H9 (cell line): ENCODE measurements at regions not wholly inside any gene's neighbourhood (a gene's known extent, or its start where the extent isn't known, plus 50 kb on each side); places are given as distances from the start of the nearest gene placed in this dataset.

ENCODE experiments used
- DNase-seq: peaks from one replicate; pipeline ENCODE4 v3.0.0-alpha.2; 2017
- H2AFZ ChIP-seq: one replicate; pipeline ENCODE4 v1.6.1; 2013; ENCODE audit warnings: mild to moderate bottlenecking, low read length, control low read depth, moderate library complexity
- H2AK5ac ChIP-seq: 2 replicates; pipeline ENCODE4 v1.6.1; 2013; ENCODE audit warnings: low read length, control low read depth, mixed read lengths; ENCODE audit not compliant: insufficient read length
- H2BK120ac ChIP-seq: one replicate; pipeline ENCODE4 v1.6.1; 2013; ENCODE audit warnings: low read depth, mild to moderate bottlenecking, low read length, control low read depth, inconsistent platforms; ENCODE audit not compliant: poor library complexity, severe bottlenecking
- H2BK12ac ChIP-seq: 2 replicates; pipeline ENCODE4 v1.6.1; 2013; ENCODE audit warnings: low read length, control low read depth, mixed read lengths, low read depth; ENCODE audit not compliant: insufficient read length
- H2BK15ac ChIP-seq: 2 replicates; pipeline ENCODE4 v1.6.1; 2013; ENCODE audit warnings: low read depth, low read length, control low read depth
- H2BK20ac ChIP-seq: one replicate; pipeline ENCODE4 v1.6.1; 2013; ENCODE audit warnings: low read depth, mild to moderate bottlenecking, low read length, control low read depth, inconsistent platforms; ENCODE audit not compliant: poor library complexity, severe bottlenecking
- H2BK5ac ChIP-seq: 2 replicates; pipeline ENCODE4 v1.6.1; 2013; ENCODE audit warnings: low read length, control low read depth, mixed read lengths; ENCODE audit not compliant: insufficient read length
- H3K14ac ChIP-seq: 2 replicates; pipeline ENCODE4 v1.6.1; 2013; ENCODE audit warnings: low read length, control low read depth; ENCODE audit not compliant: insufficient read depth
- H3K18ac ChIP-seq: 2 replicates; pipeline ENCODE4 v1.6.1; 2013; ENCODE audit warnings: low read depth, mild to moderate bottlenecking, mixed read lengths, low read length, control low read depth; ENCODE audit not compliant: insufficient read length
- H3K23ac ChIP-seq: 2 replicates; pipeline ENCODE4 v1.6.1; 2013; ENCODE audit warnings: low read length, control low read depth, mixed read lengths, low read depth; ENCODE audit not compliant: insufficient read length
- H3K23me2 ChIP-seq: 2 replicates; pipeline ENCODE4 v1.6.1; 2013; ENCODE audit warnings: low read depth, mild to moderate bottlenecking, mixed read lengths, low read length, control low read depth; ENCODE audit not compliant: insufficient read length, poor library complexity, severe bottlenecking
- H3K27ac ChIP-seq: 2 replicates; pipeline ENCODE4 v1.5.1; 2013; ENCODE audit warnings: low read length, control low read depth, mixed read lengths, low read depth; ENCODE audit not compliant: insufficient read length
- H3K27me3 ChIP-seq: 2 replicates; pipeline ENCODE4 v1.6.1; 2013; ENCODE audit warnings: low read length, control low read depth, inconsistent platforms; ENCODE audit not compliant: insufficient read depth
- H3K4ac ChIP-seq: 2 replicates; pipeline ENCODE4 v1.6.1; 2013; ENCODE audit warnings: low read depth, mild to moderate bottlenecking, control low read depth, inconsistent platforms, low read length, moderate library complexity
- H3K4me1 ChIP-seq: 2 replicates; pipeline ENCODE4 v1.6.1; 2013; ENCODE audit warnings: low read length, control low read depth, inconsistent platforms; ENCODE audit not compliant: insufficient read depth
- H3K4me2 ChIP-seq: 2 replicates; pipeline ENCODE4 v1.6.1; 2013; ENCODE audit warnings: low read length, control low read depth, mixed read lengths; ENCODE audit not compliant: insufficient read length, insufficient read depth
- H3K56ac ChIP-seq: 2 replicates; pipeline ENCODE4 v1.6.1; 2013; ENCODE audit warnings: low read depth, mild to moderate bottlenecking, mixed read lengths, low read length, control low read depth; ENCODE audit not compliant: insufficient read length
- H3K79me1 ChIP-seq: 2 replicates; pipeline ENCODE4 v1.6.1; 2013; ENCODE audit warnings: low read depth, mild to moderate bottlenecking, moderate library complexity, low read length, control low read depth, inconsistent platforms; ENCODE audit not compliant: insufficient read depth, poor library complexity, severe bottlenecking
- H3K79me2 ChIP-seq: 2 replicates; pipeline ENCODE4 v1.6.1; 2013; ENCODE audit warnings: low read length, control low read depth, inconsistent platforms; ENCODE audit not compliant: insufficient read depth
- H3K9ac ChIP-seq: 2 replicates; pipeline ENCODE4 v1.6.1; 2013; ENCODE audit warnings: low read length, control low read depth, mixed read lengths; ENCODE audit not compliant: insufficient read length; ENCODE audit errors: extremely low read depth
- H3K9me3 ChIP-seq: one replicate; pipeline ENCODE4 v1.6.1; 2013; ENCODE audit warnings: low read depth, low read length, inconsistent platforms; ENCODE audit not compliant: control insufficient read depth
- H3T11ph ChIP-seq: one replicate; pipeline ENCODE4 v1.6.1; 2013; ENCODE audit warnings: mild to moderate bottlenecking, low read length, control low read depth, inconsistent platforms
- H4K20me1 ChIP-seq: one replicate; pipeline ENCODE4 v1.6.1; 2013; ENCODE audit not compliant: control insufficient read depth, insufficient read length, insufficient read depth
- H4K5ac ChIP-seq: 2 replicates; pipeline ENCODE4 v1.6.1; 2013; ENCODE audit warnings: low read depth, mild to moderate bottlenecking, mixed read lengths, low read length, control low read depth; ENCODE audit not compliant: insufficient read length
- H4K8ac ChIP-seq: replicated peaks from 2 replicates; pipeline ENCODE4 v1.6.1; 2013; ENCODE audit warnings: low read length, control low read depth, mixed read lengths, low read depth; ENCODE audit not compliant: insufficient read length
- H4K91ac ChIP-seq: 2 replicates; pipeline ENCODE4 v1.6.1; 2013; ENCODE audit warnings: low read depth, mild to moderate bottlenecking, moderate library complexity, mixed read lengths, low read length, control low read depth; ENCODE audit not compliant: insufficient read length
- H3K27ac Mint-ChIP-seq, 3 experiments: 2 replicates in 2 of 3; 3 replicates in 1 of 3; pipeline ENCODE4 v1.8.0; 2020 to 2021; ENCODE audit warnings: mixed read lengths in 3 of 3, mild to moderate bottlenecking in 1 of 3, moderate library complexity in 1 of 3
- H3K27me3 Mint-ChIP-seq: 2 replicates; pipeline ENCODE4 v1.8.0; 2021; ENCODE audit warnings: low read depth, mild to moderate bottlenecking, moderate library complexity, mixed read lengths
- H3K36me3 Mint-ChIP-seq, 3 experiments: 2 replicates in 2 of 3; 3 replicates in 1 of 3; pipeline ENCODE4 v1.8.0; 2020 to 2021; ENCODE audit warnings: low read depth in 3 of 3, mixed read lengths in 3 of 3; ENCODE audit not compliant: insufficient read depth in 1 of 3
- H3K4me1 Mint-ChIP-seq, 2 experiments: 2 replicates each; pipeline ENCODE4 v1.8.0; 2020; ENCODE audit warnings: mixed read lengths in 2 of 2
- H3K4me3 Mint-ChIP-seq, 2 experiments: 2 replicates in 1 of 2; 3 replicates in 1 of 2; pipeline ENCODE4 v1.8.0; 2020 to 2021; ENCODE audit warnings: mild to moderate bottlenecking in 2 of 2, mixed read lengths in 2 of 2, moderate library complexity in 1 of 2
- H3K9me3 Mint-ChIP-seq, 2 experiments: 2 replicates in 1 of 2; 3 replicates in 1 of 2; pipeline ENCODE4 v1.8.0; 2020; ENCODE audit warnings: mild to moderate bottlenecking in 2 of 2, mixed read lengths in 2 of 2, moderate library complexity in 1 of 2
- CTCF ChIP-seq: fragments of 200-600 bp; sonication (generic); conservative IDR thresholded peaks from 3 replicates; pipeline ENCODE4 v1.8.0; 2021; ENCODE audit warnings: antibody characterized with exemption, mild to moderate bottlenecking
- WGBS: extraction: QIAGEN DNeasy Blood & Tissue Kit; methylation state at CpG from one replicate; pipeline ENCODE4 v1.1.7; 2013; ENCODE audit warnings: missing lambda C conversion rate, low lambda C conversion rate, mixed read lengths; ENCODE audit not compliant: insufficient read length; ENCODE audit errors: extremely low coverage; 5-methylcytosine and 5-hydroxymethylcytosine counted together

GRCh38 chr4:140239311-140239710 is 85.3 kb upstream of the MAML3 start:
- Histone ChIP-seq H3K4ac (no peak overlapping the region), H3K9me3 (no peaks in the 10 kb centered on the region), H4K91ac (no peak overlapping the region), H3T11ph (no peak overlapping the region), H4K5ac (no peak overlapping the region), H3K79me2 (no peaks in the 10 kb centered on the region), H2AK5ac (no peak overlapping the region), H3K79me1 (no peaks in the 10 kb centered on the region), H3K18ac (no peak overlapping the region), H4K20me1 (no peaks in the 10 kb centered on the region), H2BK20ac (no peak overlapping the region), H2BK5ac (no peak overlapping the region), H3K27ac (no peak overlapping the region), H3K4me2 (no peak overlapping the region), H3K56ac (no peak overlapping the region), H3K9ac (no peak overlapping the region), H4K8ac (no peak overlapping the region), H3K23ac (no peak overlapping the region), H2BK12ac (no peak overlapping the region), H2BK15ac (no peak overlapping the region), H3K27me3 (no peaks in the 10 kb centered on the region), H3K4me1 (peaks cover 19% of the 10 kb centered on the region), H2BK120ac (no peak overlapping the region), H2AFZ (no peak overlapping the region), H3K23me2 (no peaks in the 10 kb centered on the region), H3K14ac (no peak overlapping the region)
- H3K27ac Mint-ChIP-seq = no peak overlapping the region
- DNase-seq = no peak
- H3K4me3 Mint-ChIP-seq = no peak overlapping the region; a peak in 1 of 5 replicates
- TF ChIP-seq CTCF = no peak
- H3K4me1 Mint-ChIP-seq = peaks cover 60 to 65% of the 10 kb centered on the region in 2 experiments
- H3K9me3 Mint-ChIP-seq = no peaks in the 10 kb centered on the region
- no peaks in the 10 kb centered on the region; the same call in 1 of the 2 replicates for H3K27me3 Mint-ChIP-seq
- WGBS = no CpG with 5 or more reads among the region's 7 CpGs
- H3K36me3 Mint-ChIP-seq = no peaks in the 10 kb centered on the region
